H9 (cell line): ENCODE measurements at regions not wholly inside any gene's neighbourhood (a gene's known extent, or its start where the extent isn't known, plus 50 kb on each side); places are given as distances from the start of the nearest gene placed in this dataset.

ENCODE experiments used
- DNase-seq: peaks from one replicate; pipeline ENCODE4 v3.0.0-alpha.2; 2017
- H2AFZ ChIP-seq: one replicate; pipeline ENCODE4 v1.6.1; 2013; ENCODE audit warnings: mild to moderate bottlenecking, low read length, control low read depth, moderate library complexity
- H2AK5ac ChIP-seq: 2 replicates; pipeline ENCODE4 v1.6.1; 2013; ENCODE audit warnings: low read length, control low read depth, mixed read lengths; ENCODE audit not compliant: insufficient read length
- H2BK120ac ChIP-seq: one replicate; pipeline ENCODE4 v1.6.1; 2013; ENCODE audit warnings: low read depth, mild to moderate bottlenecking, low read length, control low read depth, inconsistent platforms; ENCODE audit not compliant: poor library complexity, severe bottlenecking
- H2BK12ac ChIP-seq: 2 replicates; pipeline ENCODE4 v1.6.1; 2013; ENCODE audit warnings: low read length, control low read depth, mixed read lengths, low read depth; ENCODE audit not compliant: insufficient read length
- H2BK15ac ChIP-seq: 2 replicates; pipeline ENCODE4 v1.6.1; 2013; ENCODE audit warnings: low read depth, low read length, control low read depth
- H2BK20ac ChIP-seq: one replicate; pipeline ENCODE4 v1.6.1; 2013; ENCODE audit warnings: low read depth, mild to moderate bottlenecking, low read length, control low read depth, inconsistent platforms; ENCODE audit not compliant: poor library complexity, severe bottlenecking
- H2BK5ac ChIP-seq: 2 replicates; pipeline ENCODE4 v1.6.1; 2013; ENCODE audit warnings: low read length, control low read depth, mixed read lengths; ENCODE audit not compliant: insufficient read length
- H3K14ac ChIP-seq: 2 replicates; pipeline ENCODE4 v1.6.1; 2013; ENCODE audit warnings: low read length, control low read depth; ENCODE audit not compliant: insufficient read depth
- H3K18ac ChIP-seq: 2 replicates; pipeline ENCODE4 v1.6.1; 2013; ENCODE audit warnings: low read depth, mild to moderate bottlenecking, mixed read lengths, low read length, control low read depth; ENCODE audit not compliant: insufficient read length
- H3K23ac ChIP-seq: 2 replicates; pipeline ENCODE4 v1.6.1; 2013; ENCODE audit warnings: low read length, control low read depth, mixed read lengths, low read depth; ENCODE audit not compliant: insufficient read length
- H3K23me2 ChIP-seq: 2 replicates; pipeline ENCODE4 v1.6.1; 2013; ENCODE audit warnings: low read depth, mild to moderate bottlenecking, mixed read lengths, low read length, control low read depth; ENCODE audit not compliant: insufficient read length, poor library complexity, severe bottlenecking
- H3K27ac ChIP-seq: 2 replicates; pipeline ENCODE4 v1.5.1; 2013; ENCODE audit warnings: low read length, control low read depth, mixed read lengths, low read depth; ENCODE audit not compliant: insufficient read length
- H3K27me3 ChIP-seq: 2 replicates; pipeline ENCODE4 v1.6.1; 2013; ENCODE audit warnings: low read length, control low read depth, inconsistent platforms; ENCODE audit not compliant: insufficient read depth
- H3K4ac ChIP-seq: 2 replicates; pipeline ENCODE4 v1.6.1; 2013; ENCODE audit warnings: low read depth, mild to moderate bottlenecking, control low read depth, inconsistent platforms, low read length, moderate library complexity
- H3K4me1 ChIP-seq: 2 replicates; pipeline ENCODE4 v1.6.1; 2013; ENCODE audit warnings: low read length, control low read depth, inconsistent platforms; ENCODE audit not compliant: insufficient read depth
- H3K4me2 ChIP-seq: 2 replicates; pipeline ENCODE4 v1.6.1; 2013; ENCODE audit warnings: low read length, control low read depth, mixed read lengths; ENCODE audit not compliant: insufficient read length, insufficient read depth
- H3K56ac ChIP-seq: 2 replicates; pipeline ENCODE4 v1.6.1; 2013; ENCODE audit warnings: low read depth, mild to moderate bottlenecking, mixed read lengths, low read length, control low read depth; ENCODE audit not compliant: insufficient read length
- H3K79me1 ChIP-seq: 2 replicates; pipeline ENCODE4 v1.6.1; 2013; ENCODE audit warnings: low read depth, mild to moderate bottlenecking, moderate library complexity, low read length, control low read depth, inconsistent platforms; ENCODE audit not compliant: insufficient read depth, poor library complexity, severe bottlenecking
- H3K79me2 ChIP-seq: 2 replicates; pipeline ENCODE4 v1.6.1; 2013; ENCODE audit warnings: low read length, control low read depth, inconsistent platforms; ENCODE audit not compliant: insufficient read depth
- H3K9ac ChIP-seq: 2 replicates; pipeline ENCODE4 v1.6.1; 2013; ENCODE audit warnings: low read length, control low read depth, mixed read lengths; ENCODE audit not compliant: insufficient read length; ENCODE audit errors: extremely low read depth
- H3K9me3 ChIP-seq: one replicate; pipeline ENCODE4 v1.6.1; 2013; ENCODE audit warnings: low read depth, low read length, inconsistent platforms; ENCODE audit not compliant: control insufficient read depth
- H3T11ph ChIP-seq: one replicate; pipeline ENCODE4 v1.6.1; 2013; ENCODE audit warnings: mild to moderate bottlenecking, low read length, control low read depth, inconsistent platforms
- H4K20me1 ChIP-seq: one replicate; pipeline ENCODE4 v1.6.1; 2013; ENCODE audit not compliant: control insufficient read depth, insufficient read length, insufficient read depth
- H4K5ac ChIP-seq: 2 replicates; pipeline ENCODE4 v1.6.1; 2013; ENCODE audit warnings: low read depth, mild to moderate bottlenecking, mixed read lengths, low read length, control low read depth; ENCODE audit not compliant: insufficient read length
- H4K8ac ChIP-seq: replicated peaks from 2 replicates; pipeline ENCODE4 v1.6.1; 2013; ENCODE audit warnings: low read length, control low read depth, mixed read lengths, low read depth; ENCODE audit not compliant: insufficient read length
- H4K91ac ChIP-seq: 2 replicates; pipeline ENCODE4 v1.6.1; 2013; ENCODE audit warnings: low read depth, mild to moderate bottlenecking, moderate library complexity, mixed read lengths, low read length, control low read depth; ENCODE audit not compliant: insufficient read length
- H3K27ac Mint-ChIP-seq, 3 experiments: 2 replicates in 2 of 3; 3 replicates in 1 of 3; pipeline ENCODE4 v1.8.0; 2020 to 2021; ENCODE audit warnings: mixed read lengths in 3 of 3, mild to moderate bottlenecking in 1 of 3, moderate library complexity in 1 of 3
- H3K27me3 Mint-ChIP-seq: 2 replicates; pipeline ENCODE4 v1.8.0; 2021; ENCODE audit warnings: low read depth, mild to moderate bottlenecking, moderate library complexity, mixed read lengths
- H3K36me3 Mint-ChIP-seq, 3 experiments: 2 replicates in 2 of 3; 3 replicates in 1 of 3; pipeline ENCODE4 v1.8.0; 2020 to 2021; ENCODE audit warnings: low read depth in 3 of 3, mixed read lengths in 3 of 3; ENCODE audit not compliant: insufficient read depth in 1 of 3
- H3K4me1 Mint-ChIP-seq, 2 experiments: 2 replicates each; pipeline ENCODE4 v1.8.0; 2020; ENCODE audit warnings: mixed read lengths in 2 of 2
- H3K4me3 Mint-ChIP-seq, 2 experiments: 2 replicates in 1 of 2; 3 replicates in 1 of 2; pipeline ENCODE4 v1.8.0; 2020 to 2021; ENCODE audit warnings: mild to moderate bottlenecking in 2 of 2, mixed read lengths in 2 of 2, moderate library complexity in 1 of 2
- H3K9me3 Mint-ChIP-seq, 2 experiments: 2 replicates in 1 of 2; 3 replicates in 1 of 2; pipeline ENCODE4 v1.8.0; 2020; ENCODE audit warnings: mild to moderate bottlenecking in 2 of 2, mixed read lengths in 2 of 2, moderate library complexity in 1 of 2
- CTCF ChIP-seq: fragments of 200-600 bp; sonication (generic); conservative IDR thresholded peaks from 3 replicates; pipeline ENCODE4 v1.8.0; 2021; ENCODE audit warnings: antibody characterized with exemption, mild to moderate bottlenecking
- WGBS: extraction: QIAGEN DNeasy Blood & Tissue Kit; methylation state at CpG from one replicate; pipeline ENCODE4 v1.1.7; 2013; ENCODE audit warnings: missing lambda C conversion rate, low lambda C conversion rate, mixed read lengths; ENCODE audit not compliant: insufficient read length; ENCODE audit errors: extremely low coverage; 5-methylcytosine and 5-hydroxymethylcytosine counted together

GRCh38 chr12:88969127-88969526 lies 383.2 kb downstream of the DUSP6 start:
- H2BK120ac ChIP-seq, result no peak overlapping the region
- no peak overlapping the region for H3K9ac ChIP-seq
- no peaks in the 10 kb centered on the region for H3K36me3 Mint-ChIP-seq
- H4K20me1 ChIP-seq, result no peaks in the 10 kb centered on the region
- H4K8ac ChIP-seq, result no peak overlapping the region
- H2AK5ac ChIP-seq, result no peak overlapping the region
- no peaks in the 10 kb centered on the region for H3K9me3 Mint-ChIP-seq
- no peak overlapping the region for H2BK12ac ChIP-seq
- no peak overlapping the region for H3K18ac ChIP-seq
- H3K4me3 Mint-ChIP-seq, result no peak overlapping the region
- no peaks in the 10 kb centered on the region for H3K79me1 ChIP-seq
- H3K23me2 ChIP-seq, result no peaks in the 10 kb centered on the region
- H4K5ac ChIP-seq, result no peak overlapping the region
- no peak overlapping the region for H2BK5ac ChIP-seq
- H3K14ac ChIP-seq, result no peak overlapping the region
- H3K27me3 ChIP-seq, result no peaks in the 10 kb centered on the region
- no peak overlapping the region for H4K91ac ChIP-seq
- H3K9me3 ChIP-seq, result no peaks in the 10 kb centered on the region
- H3K4me1 Mint-ChIP-seq, result no peaks in the 10 kb centered on the region; a peak in 1 of 4 replicates
- H2BK15ac ChIP-seq, result no peak overlapping the region
- TF ChIP-seq CTCF, result no peak
- H3K4me1 ChIP-seq, result no peaks in the 10 kb centered on the region
- H2BK20ac ChIP-seq, result no peak overlapping the region
- no peak overlapping the region for H3K27ac ChIP-seq
- no peak overlapping the region for H3K4ac ChIP-seq
- WGBS, result no CpG with 5 or more reads among the region's 5 CpGs
- H2AFZ ChIP-seq, result no peak overlapping the region
- H3K56ac ChIP-seq, result no peak overlapping the region
- no peaks in the 10 kb centered on the region for H3K27me3 Mint-ChIP-seq
- H3T11ph ChIP-seq, result no peak overlapping the region
- peak overlapping the region in 1 of 3 experiments; percentile 20; a peak in 1 of 7 replicates for H3K27ac Mint-ChIP-seq
- no peak overlapping the region for H3K23ac ChIP-seq
- H3K79me2 ChIP-seq, result no peaks in the 10 kb centered on the region; the same call in 1 of the 2 replicates
- H3K4me2 ChIP-seq, result no peak overlapping the region
- DNase-seq, result no peak
